ENCODE measurements at regions not wholly inside any gene's neighbourhood (a gene's known extent, or its start where the extent isn't known, plus 50 kb on each side); places are given as distances from the start of the nearest gene placed in this dataset.

GRCh38 chr12:109654357-109654756 lies 59.3 kb upstream of the FAM222A start:
- intact Hi-C loops (cut with micrococcal nuclease), result no loop called here
- no peaks in the 10 kb centered on the region for H3K4me1 ChIP-seq (ENCODE audit: control insufficient read depth in 1 of 2, insufficient read depth in 2 of 2, low read length in 2 of 2)
- H3K4me3 Mint-ChIP-seq, result no peak overlapping the region
- H2AFZ ChIP-seq (ENCODE audit: insufficient read depth, low read depth, low read length, poor library complexity, severe bottlenecking), result no peak overlapping the region
- no peak overlapping the region for H3K4me2 ChIP-seq (replicated peaks; ENCODE audit: extremely low read depth, low read length, poor library complexity, severe bottlenecking)
- H3K9ac ChIP-seq (ENCODE audit: insufficient read depth, low read length, poor library complexity, severe bottlenecking), result no peak overlapping the region
- H3K27me3 Mint-ChIP-seq (ENCODE audit: low read depth in 3 of 3), result peaks cover 5 to 16% (median 8%) of the 10 kb centered on the region in 3 donors
- no peaks in the 10 kb centered on the region for H3K36me3 Mint-ChIP-seq
- no peaks in the 10 kb centered on the region for H3K27me3 ChIP-seq (ENCODE audit: control insufficient read depth in 2 of 2, insufficient read depth in 2 of 2, low read length in 2 of 2)
- H3K4me3 ChIP-seq (replicated peaks in 1 of 3; ENCODE audit: low read depth in 2 of 3, low read length in 3 of 3), result no peak overlapping the region
- H3K9me3 ChIP-seq (replicated peaks in 1 of 2; ENCODE audit: control insufficient read depth in 1 of 2, insufficient read depth in 1 of 2, low read length in 2 of 2), result no peaks in the 10 kb centered on the region
- H3K4me1 Mint-ChIP-seq, result no peaks in the 10 kb centered on the region
- no peak for DNase-seq
- no peaks in the 10 kb centered on the region for H3K36me3 ChIP-seq (replicated peaks in 1 of 2; ENCODE audit: control insufficient read depth in 1 of 2, insufficient read depth in 2 of 2, low read length in 2 of 2)
- 91% methylated on average over 13 of the region's 13 CpGs for WGBS (ENCODE audit: insufficient coverage)
- H4K20me1 ChIP-seq (ENCODE audit: insufficient read depth, low read length), result no peaks in the 10 kb centered on the region
- no peaks in the 10 kb centered on the region for H3K79me2 ChIP-seq (ENCODE audit: insufficient read depth, low read length)
- H3K9me3 Mint-ChIP-seq, result no peaks in the 10 kb centered on the region
- TF ChIP-seq, protein P1, sequence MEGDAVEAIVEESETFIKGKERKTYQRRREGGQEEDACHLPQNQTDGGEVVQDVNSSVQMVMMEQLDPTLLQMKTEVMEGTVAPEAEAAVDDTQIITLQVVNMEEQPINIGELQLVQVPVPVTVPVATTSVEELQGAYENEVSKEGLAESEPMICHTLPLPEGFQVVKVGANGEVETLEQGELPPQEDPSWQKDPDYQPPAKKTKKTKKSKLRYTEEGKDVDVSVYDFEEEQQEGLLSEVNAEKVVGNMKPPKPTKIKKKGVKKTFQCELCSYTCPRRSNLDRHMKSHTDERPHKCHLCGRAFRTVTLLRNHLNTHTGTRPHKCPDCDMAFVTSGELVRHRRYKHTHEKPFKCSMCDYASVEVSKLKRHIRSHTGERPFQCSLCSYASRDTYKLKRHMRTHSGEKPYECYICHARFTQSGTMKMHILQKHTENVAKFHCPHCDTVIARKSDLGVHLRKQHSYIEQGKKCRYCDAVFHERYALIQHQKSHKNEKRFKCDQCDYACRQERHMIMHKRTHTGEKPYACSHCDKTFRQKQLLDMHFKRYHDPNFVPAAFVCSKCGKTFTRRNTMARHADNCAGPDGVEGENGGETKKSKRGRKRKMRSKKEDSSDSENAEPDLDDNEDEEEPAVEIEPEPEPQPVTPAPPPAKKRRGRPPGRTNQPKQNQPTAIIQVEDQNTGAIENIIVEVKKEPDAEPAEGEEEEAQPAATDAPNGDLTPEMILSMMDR (IDR thresholded peaks at IDR 0.05), result no peak
- H3K27ac ChIP-seq (ENCODE audit: low read depth in 1 of 2, low read length in 2 of 2), result no peak overlapping the region
- H3K27ac Mint-ChIP-seq, result no peak overlapping the region

DNA sequence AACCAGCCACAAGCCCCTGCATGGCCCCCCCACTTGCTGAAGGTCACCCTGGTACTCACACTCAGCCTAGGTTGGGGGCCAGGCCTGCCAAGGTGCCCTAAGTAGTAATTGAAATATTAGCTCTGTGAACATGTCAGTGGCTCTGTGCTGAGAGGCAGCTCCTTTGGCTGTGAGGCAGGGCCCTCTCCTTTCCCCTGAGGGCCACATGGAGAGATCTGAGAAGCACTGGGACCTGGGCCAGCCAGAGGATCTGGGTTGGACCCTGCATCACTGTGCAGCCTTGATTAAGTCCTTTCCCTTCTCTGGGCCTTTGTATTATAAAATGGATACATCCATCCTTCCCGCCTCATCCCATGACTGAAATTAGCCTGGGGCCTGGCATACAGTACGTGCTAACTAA lies 58.0 kb upstream of the FAM222A start:
- intact Hi-C loops (cut with micrococcal nuclease), result no loop called here
- Histone ChIP-seq H3K4me1 (ENCODE audit: control insufficient read depth in 1 of 2, insufficient read depth in 2 of 2, low read length in 2 of 2) (no peaks in the 10 kb centered on the region), H3K36me3 (replicated peaks in 1 of 2; ENCODE audit: control insufficient read depth in 1 of 2, insufficient read depth in 2 of 2, low read length in 2 of 2) (no peaks in the 10 kb centered on the region), H3K27ac (ENCODE audit: low read depth in 1 of 2, low read length in 2 of 2) (no peak overlapping the region), H2AFZ (ENCODE audit: insufficient read depth, low read depth, low read length, poor library complexity, severe bottlenecking) (no peak overlapping the region), H4K20me1 (ENCODE audit: insufficient read depth, low read length) (no peaks in the 10 kb centered on the region), H3K9me3 (replicated peaks in 1 of 2; ENCODE audit: control insufficient read depth in 1 of 2, insufficient read depth in 1 of 2, low read length in 2 of 2) (no peaks in the 10 kb centered on the region), H3K4me3 (replicated peaks in 1 of 3; ENCODE audit: low read depth in 2 of 3, low read length in 3 of 3) (no peak overlapping the region), H3K27me3 (ENCODE audit: control insufficient read depth in 2 of 2, insufficient read depth in 2 of 2, low read length in 2 of 2) (no peaks in the 10 kb centered on the region), H3K4me2 (replicated peaks; ENCODE audit: extremely low read depth, low read length, poor library complexity, severe bottlenecking) (no peak overlapping the region), H3K9ac (ENCODE audit: insufficient read depth, low read length, poor library complexity, severe bottlenecking) (no peak overlapping the region), H3K79me2 (ENCODE audit: insufficient read depth, low read length) (no peaks in the 10 kb centered on the region)
- Mint-ChIP-seq H3K9me3 (no peaks in the 10 kb centered on the region), H3K27me3 (ENCODE audit: low read depth in 3 of 3) (peaks cover 7 to 21% (median 8%) of the 10 kb centered on the region in 3 donors), H3K4me3 (no peak overlapping the region), H3K4me1 (no peaks in the 10 kb centered on the region), H3K27ac (peak overlapping the region in 1 of 7 donors; percentile 47), H3K36me3 (no peaks in the 10 kb centered on the region)
- 100% methylated on average over 2 of the region's 2 CpGs for WGBS (ENCODE audit: insufficient coverage)
- TF ChIP-seq, protein P1 (IDR thresholded peaks at IDR 0.05), result no peak
- DNase-seq, result no peak

Measured in CD14-positive monocyte (primary cell).